ENCODE measurements at regions not wholly inside any gene's neighbourhood (a gene's known extent, or its start where the extent isn't known, plus 50 kb on each side); places are given as distances from the start of the nearest gene placed in this dataset.

DNA sequence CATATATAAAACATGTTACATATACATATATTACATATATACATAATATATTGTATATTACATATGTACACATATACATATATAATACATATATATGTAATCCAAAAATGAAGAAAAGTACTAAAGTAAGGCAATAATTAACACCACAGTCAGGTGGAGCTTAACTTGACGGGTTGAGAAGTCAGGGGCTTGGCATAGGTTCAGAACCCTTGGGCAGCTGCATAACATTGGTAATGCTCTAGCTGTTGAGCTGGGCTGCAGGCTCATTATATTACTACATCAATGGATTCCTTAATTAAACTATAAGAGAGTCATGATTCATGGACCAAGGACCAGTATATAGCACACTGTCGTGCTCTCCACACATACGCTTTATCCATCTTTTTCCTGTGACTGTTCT, 435.2 kb upstream of the ADAMTS16 start:
- H3K9me3 ChIP-seq (ENCODE audit: control insufficient read depth, low read length), result no peaks in the 10 kb centered on the region
- 66 to 71% methylated on average over 3 of the region's 3 CpGs for WGBS, 2 donors
- DNase-seq, result no peak
- H3K27ac ChIP-seq (ENCODE audit: low read depth in 1 of 2, low read length in 2 of 2), result no peak overlapping the region
- intact Hi-C loops (cut with DNase I), result no loop called here
- H3K36me3 ChIP-seq (ENCODE audit: control insufficient read depth in 1 of 2, insufficient read depth in 2 of 2, low read length in 1 of 2), result no peaks in the 10 kb centered on the region
- no peaks in the 10 kb centered on the region for H3K27me3 ChIP-seq (ENCODE audit: control insufficient read depth in 1 of 2, insufficient read depth in 2 of 2, low read length in 1 of 2)
- H3K4me1 ChIP-seq (ENCODE audit: control insufficient read depth in 1 of 2, insufficient read depth in 2 of 2, low read length in 2 of 2), result no peaks in the 10 kb centered on the region
- no peak overlapping the region for H3K4me3 ChIP-seq (ENCODE audit: low read length in 2 of 2)
- no peak for ATAC-seq (ENCODE audit: low FRiP score)

GRCh38 chr5:4716781-4717180, 423.3 kb upstream of the ADAMTS16 start:
- Histone ChIP-seq H3K9me3 (ENCODE audit: control insufficient read depth, low read length) (no peaks in the 10 kb centered on the region), H3K27ac (ENCODE audit: low read depth in 1 of 2, low read length in 2 of 2) (no peak overlapping the region), H3K4me3 (ENCODE audit: low read length in 2 of 2) (no peak overlapping the region), H3K4me1 (ENCODE audit: control insufficient read depth in 1 of 2, insufficient read depth in 2 of 2, low read length in 2 of 2) (no peaks in the 10 kb centered on the region), H3K27me3 (ENCODE audit: control insufficient read depth in 1 of 2, insufficient read depth in 2 of 2, low read length in 1 of 2) (no peaks in the 10 kb centered on the region), H3K36me3 (ENCODE audit: control insufficient read depth in 1 of 2, insufficient read depth in 2 of 2, low read length in 1 of 2) (no peaks in the 10 kb centered on the region)
- ATAC-seq (ENCODE audit: low FRiP score) (no peak), DNase-seq (no peak)
- intact Hi-C loops (cut with DNase I), result no loop called here
- WGBS, 2 donors, result 37 to 43% methylated on average over 4 of the region's 4 CpGs

DNA sequence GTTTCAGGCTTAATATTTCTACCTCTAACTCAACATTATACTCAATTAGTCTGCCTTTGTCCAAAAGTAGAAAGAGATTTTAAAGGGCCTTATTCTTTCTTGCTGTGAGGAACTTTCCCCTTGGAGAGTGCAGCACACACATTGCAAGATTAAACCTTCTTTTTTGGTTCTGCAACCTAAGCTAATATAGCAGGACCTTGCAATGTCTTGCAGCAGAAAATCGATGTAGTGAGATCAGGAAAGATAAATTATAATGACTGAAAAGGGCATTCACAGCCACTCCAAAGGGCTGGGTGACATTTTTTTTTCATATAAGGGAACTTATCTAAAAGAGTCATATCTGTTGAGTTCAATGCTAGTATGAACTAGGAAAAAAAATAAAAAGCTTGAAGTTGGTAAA, 422.7 kb upstream of the ADAMTS16 start:
- Histone ChIP-seq H3K4me3 (ENCODE audit: low read length in 2 of 2) (no peak overlapping the region), H3K36me3 (ENCODE audit: control insufficient read depth in 1 of 2, insufficient read depth in 2 of 2, low read length in 1 of 2) (no peaks in the 10 kb centered on the region), H3K9me3 (ENCODE audit: control insufficient read depth, low read length) (no peaks in the 10 kb centered on the region), H3K27me3 (ENCODE audit: control insufficient read depth in 1 of 2, insufficient read depth in 2 of 2, low read length in 1 of 2) (no peaks in the 10 kb centered on the region), H3K27ac (ENCODE audit: low read depth in 1 of 2, low read length in 2 of 2) (no peak overlapping the region), H3K4me1 (ENCODE audit: control insufficient read depth in 1 of 2, insufficient read depth in 2 of 2, low read length in 2 of 2) (no peaks in the 10 kb centered on the region)
- DNase-seq (no peak), ATAC-seq (ENCODE audit: low FRiP score) (no peak)
- intact Hi-C loops (cut with DNase I), result no loop called here
- WGBS, 2 donors, result 28 to 33% methylated on average over 1 of the region's 1 CpG

- H3K4me1 ChIP-seq (ENCODE audit: control insufficient read depth in 1 of 2, insufficient read depth in 2 of 2, low read length in 2 of 2), result no peaks in the 10 kb centered on the region
- H3K27me3 ChIP-seq (ENCODE audit: control insufficient read depth in 1 of 2, insufficient read depth in 2 of 2, low read length in 1 of 2), result no peaks in the 10 kb centered on the region
- DNase-seq (peak in 1 of 2 donors; percentile 63), ATAC-seq (ENCODE audit: low FRiP score) (no peak)
- WGBS, 2 donors, result 56 to 57% methylated on average over 6 of the region's 6 CpGs
- no peaks in the 10 kb centered on the region for H3K36me3 ChIP-seq (ENCODE audit: control insufficient read depth in 1 of 2, insufficient read depth in 2 of 2, low read length in 1 of 2)
- no peaks in the 10 kb centered on the region for H3K9me3 ChIP-seq (ENCODE audit: control insufficient read depth, low read length)
- no peak overlapping the region for H3K4me3 ChIP-seq (ENCODE audit: low read length in 2 of 2)
- intact Hi-C loops (cut with DNase I), result no loop called here
- H3K27ac ChIP-seq (ENCODE audit: low read depth in 1 of 2, low read length in 2 of 2), result no peak overlapping the region
These were observed 419.3 kb upstream of the ADAMTS16 start for GRCh38 chr5:4720831-4721230.

DNA sequence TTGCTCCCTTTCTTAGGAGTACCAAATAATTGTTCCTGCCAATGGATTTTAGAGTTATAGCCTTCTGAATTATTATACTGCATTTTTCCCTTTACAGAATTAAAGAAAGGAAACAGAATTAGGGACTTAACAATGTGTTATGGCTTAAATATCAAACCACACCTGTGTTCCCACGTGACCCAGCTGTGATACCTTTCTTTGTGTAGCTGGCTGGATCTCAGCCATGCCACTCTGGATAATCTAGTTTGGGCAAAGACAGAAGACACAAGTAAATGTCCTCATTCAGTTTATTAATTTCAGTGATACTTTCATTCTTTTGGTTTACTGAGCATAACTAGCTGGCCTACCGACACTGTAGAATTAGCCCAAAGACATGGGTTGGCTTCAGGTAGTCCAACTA, 417.2 kb upstream of the ADAMTS16 start:
- 68 to 74% methylated on average over 2 of the region's 2 CpGs for WGBS, 2 donors
- H3K27me3 ChIP-seq (ENCODE audit: control insufficient read depth in 1 of 2, insufficient read depth in 2 of 2, low read length in 1 of 2), result no peaks in the 10 kb centered on the region
- H3K4me3 ChIP-seq (ENCODE audit: low read length in 2 of 2), result no peak overlapping the region
- intact Hi-C loops (cut with DNase I), result no loop called here
- ATAC-seq (ENCODE audit: low FRiP score) (no peak), DNase-seq (no peak)
- H3K9me3 ChIP-seq (ENCODE audit: control insufficient read depth, low read length), result no peaks in the 10 kb centered on the region
- no peak overlapping the region for H3K27ac ChIP-seq (ENCODE audit: low read depth in 1 of 2, low read length in 2 of 2)
- H3K36me3 ChIP-seq (ENCODE audit: control insufficient read depth in 1 of 2, insufficient read depth in 2 of 2, low read length in 1 of 2), result no peaks in the 10 kb centered on the region
- H3K4me1 ChIP-seq (ENCODE audit: control insufficient read depth in 1 of 2, insufficient read depth in 2 of 2, low read length in 2 of 2), result no peaks in the 10 kb centered on the region

GRCh38 chr5:4725594-4725993, 414.5 kb upstream of the ADAMTS16 start:
- Histone ChIP-seq H3K27me3 (ENCODE audit: control insufficient read depth in 1 of 2, insufficient read depth in 2 of 2, low read length in 1 of 2) (no peaks in the 10 kb centered on the region), H3K36me3 (ENCODE audit: control insufficient read depth in 1 of 2, insufficient read depth in 2 of 2, low read length in 1 of 2) (no peaks in the 10 kb centered on the region), H3K9me3 (ENCODE audit: control insufficient read depth, low read length) (no peaks in the 10 kb centered on the region), H3K4me1 (ENCODE audit: control insufficient read depth in 1 of 2, insufficient read depth in 2 of 2, low read length in 2 of 2) (no peaks in the 10 kb centered on the region), H3K27ac (ENCODE audit: low read depth in 1 of 2, low read length in 2 of 2) (no peak overlapping the region), H3K4me3 (ENCODE audit: low read length in 2 of 2) (no peak overlapping the region)
- ATAC-seq (ENCODE audit: low FRiP score), result no peak
- WGBS, 2 donors, result 87 to 88% methylated on average over 4 of the region's 4 CpGs
- DNase-seq, result no peak
- intact Hi-C loops (cut with DNase I), result no loop called here

- Histone ChIP-seq H3K9me3 (ENCODE audit: control insufficient read depth, low read length) (no peaks in the 10 kb centered on the region), H3K4me1 (ENCODE audit: control insufficient read depth in 1 of 2, insufficient read depth in 2 of 2, low read length in 2 of 2) (no peaks in the 10 kb centered on the region), H3K27me3 (ENCODE audit: control insufficient read depth in 1 of 2, insufficient read depth in 2 of 2, low read length in 1 of 2) (no peaks in the 10 kb centered on the region), H3K36me3 (ENCODE audit: control insufficient read depth in 1 of 2, insufficient read depth in 2 of 2, low read length in 1 of 2) (no peaks in the 10 kb centered on the region), H3K4me3 (ENCODE audit: low read length in 2 of 2) (no peak overlapping the region), H3K27ac (ENCODE audit: low read depth in 1 of 2, low read length in 2 of 2) (no peak overlapping the region)
- no peak for ATAC-seq (ENCODE audit: low FRiP score)
- no peak for DNase-seq
- intact Hi-C loops (cut with DNase I), result no loop called here
- WGBS, 2 donors, result 29 to 39% methylated on average over 5 of the region's 5 CpGs
These were observed 409.9 kb upstream of the ADAMTS16 start for GRCh38 chr5:4730279-4730678.

GRCh38 chr5:4734348-4734747, 405.8 kb upstream of the ADAMTS16 start:
- Histone ChIP-seq H3K9me3 (ENCODE audit: control insufficient read depth, low read length) (no peaks in the 10 kb centered on the region), H3K4me1 (ENCODE audit: control insufficient read depth in 1 of 2, insufficient read depth in 2 of 2, low read length in 2 of 2) (no peaks in the 10 kb centered on the region), H3K27me3 (ENCODE audit: control insufficient read depth in 1 of 2, insufficient read depth in 2 of 2, low read length in 1 of 2) (no peaks in the 10 kb centered on the region), H3K4me3 (ENCODE audit: low read length in 2 of 2) (no peak overlapping the region), H3K27ac (ENCODE audit: low read depth in 1 of 2, low read length in 2 of 2) (no peak overlapping the region), H3K36me3 (ENCODE audit: control insufficient read depth in 1 of 2, insufficient read depth in 2 of 2, low read length in 1 of 2) (no peaks in the 10 kb centered on the region)
- intact Hi-C loops (cut with DNase I), result no loop called here
- no peak for DNase-seq
- ATAC-seq (ENCODE audit: low FRiP score), result no peak
- WGBS, 2 donors, result 39 to 41% methylated on average over 2 of the region's 2 CpGs

DNA sequence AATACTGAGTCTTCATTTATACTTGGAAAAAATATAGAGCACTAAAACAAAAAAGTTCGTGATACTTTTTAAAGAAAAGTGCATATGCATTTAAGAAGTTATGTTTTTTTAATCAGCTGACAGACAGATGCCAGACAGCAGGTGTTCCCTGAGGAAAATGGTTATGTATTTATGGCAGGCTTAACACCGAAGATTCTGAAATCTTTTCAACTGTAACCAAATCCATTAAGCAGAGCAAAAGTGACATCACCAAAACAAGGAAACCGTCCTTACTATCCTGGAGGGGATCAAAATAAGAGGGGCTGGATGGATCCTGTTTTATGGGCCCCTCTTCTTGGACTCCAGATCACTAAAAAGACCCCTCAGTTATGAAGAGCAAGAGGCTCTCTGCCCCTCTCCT, 404.9 kb upstream of the ADAMTS16 start:
- Histone ChIP-seq H3K27ac (ENCODE audit: low read depth in 1 of 2, low read length in 2 of 2) (no peak overlapping the region), H3K4me3 (ENCODE audit: low read length in 2 of 2) (no peak overlapping the region), H3K36me3 (ENCODE audit: control insufficient read depth in 1 of 2, insufficient read depth in 2 of 2, low read length in 1 of 2) (no peaks in the 10 kb centered on the region), H3K27me3 (ENCODE audit: control insufficient read depth in 1 of 2, insufficient read depth in 2 of 2, low read length in 1 of 2) (no peaks in the 10 kb centered on the region), H3K9me3 (ENCODE audit: control insufficient read depth, low read length) (no peaks in the 10 kb centered on the region), H3K4me1 (ENCODE audit: control insufficient read depth in 1 of 2, insufficient read depth in 2 of 2, low read length in 2 of 2) (no peaks in the 10 kb centered on the region)
- DNase-seq, result no peak
- 44 to 53% methylated on average over 3 of the region's 3 CpGs for WGBS, 2 donors
- no peak for ATAC-seq (ENCODE audit: low FRiP score)
- intact Hi-C loops (cut with DNase I), result no loop called here
